Body of pancreas (tissue), 4 donors: ENCODE measurements at regions not wholly inside any gene's neighbourhood (a gene's known extent, or its start where the extent isn't known, plus 50 kb on each side); places are given as distances from the start of the nearest gene placed in this dataset.
"Not testable (repeated sequence)": the region's sequence is repeated elsewhere in the genome, so short reads cannot be mapped to it uniquely, and the experiment has no call there.

Source experiments
- ATAC-seq: fragments of 150-250 bp; one replicate; pipeline ENCODE4 v1.9.1; 2016
- DNase-seq, 4 donors: peaks; one replicate each; pipeline ENCODE4 v3.0.0-alpha.2; 2019
- H3K27ac ChIP-seq, 4 donors: fragments of 200-600 bp; sonication (generic); 1 replicate in 3 of 4; 2 replicates in 1 of 4; pipeline versions ENCODE4 v1.5.1 to v1.6.1; 2016 to 2019; ENCODE audit warnings: mild to moderate bottlenecking in 1 of 4, mixed read lengths in 1 of 4, moderate library complexity in 1 of 4
- H3K27me3 ChIP-seq, 2 donors: fragments of 200-600 bp; sonication (generic); one replicate each; pipeline ENCODE4 v1.6.0; 2016; ENCODE audit warnings: mild to moderate bottlenecking in 1 of 2
- H3K36me3 ChIP-seq, 2 donors: fragments of 200-600 bp; sonication (generic); replicated peaks in 1 of 2; 2 replicates each; pipeline ENCODE4 v1.5.1; 2016; ENCODE audit warnings: low read depth in 2 of 2; ENCODE audit not compliant: insufficient read depth in 1 of 2
- H3K4me1 ChIP-seq: fragments of 200-600 bp; sonication (generic); one replicate; pipeline ENCODE4 v1.6.0; 2016
- H3K4me3 ChIP-seq, 2 donors: fragments of 200-600 bp; sonication (generic); 1 replicate in 1 of 2; 2 replicates in 1 of 2; pipeline ENCODE4 v1.5.1; 2016 to 2019
- H3K9me3 ChIP-seq, 3 donors: fragments of 200-600 bp; sonication (generic); 1 replicate in 2 of 3; 2 replicates in 1 of 3; pipeline ENCODE4 v1.5.1; 2016
- CTCF ChIP-seq, 7 experiments: fragments of 450-650 bp in 4 of 7; fragments of 200-600 bp in 3 of 7; sonication (generic) in 3 of 7; IDR thresholded peaks; one replicate each; pipeline ENCODE4 v1.5.1; 2016 to 2019; ENCODE audit warnings: antibody characterized with exemption in 7 of 7
- POLR2A ChIP-seq, 3 donors: fragments of 450-650 bp; IDR thresholded peaks; one replicate each; pipeline ENCODE4 v1.6.1; 2016; ENCODE audit warnings: antibody characterized with exemption in 3 of 3, mild to moderate bottlenecking in 2 of 3
- WGBS, 2 donors: methylation state at CpG; one replicate each; pipeline ENCODE4 v1.1.5; 2017; 5-methylcytosine and 5-hydroxymethylcytosine counted together
- intact Hi-C: fragments of 100-400 bp; cut with DNase I; formaldehyde crosslinking; loops from one replicate; pipeline ENCODE4 v1.15.1; 2023

- 89 to 93% methylated on average over 3 to 13 of the region's 15 CpGs for WGBS, 2 donors
- H3K36me3 ChIP-seq = no peaks in the 10 kb centered on the region
- DNase-seq (no peak), ATAC-seq (no peak)
- no peak overlapping the region for H3K4me3 ChIP-seq
- H3K9me3 ChIP-seq = no peaks in the 10 kb centered on the region
- no peak overlapping the region for H3K27ac ChIP-seq
- H3K4me1 ChIP-seq = peaks cover 23% of the 10 kb centered on the region
- no peak for TF ChIP-seq POLR2A (IDR thresholded peaks at IDR 0.05)
- TF ChIP-seq CTCF (IDR thresholded peaks at IDR 0.05) = no peak
- intact Hi-C loops = no loop called here
- H3K27me3 ChIP-seq = no peaks in the 10 kb centered on the region
Measured at GRCh38 chr22:25393121-25393805, 171.2 kb upstream of the GRK3 start.

GRCh38 chr22:25395468-25395867 lies 169.0 kb upstream of the GRK3 start:
- Histone ChIP-seq H3K9me3 (no peaks in the 10 kb centered on the region), H3K36me3 (no peaks in the 10 kb centered on the region), H3K4me1 (peaks cover 14% of the 10 kb centered on the region), H3K27me3 (no peaks in the 10 kb centered on the region), H3K27ac (no peak overlapping the region), H3K4me3 (no peak overlapping the region)
- WGBS, 2 donors = 72% methylated on average over 8 of the region's 8 CpGs; no CpG with 5 or more reads in 1 of the 2 donors
- TF ChIP-seq POLR2A (IDR thresholded peaks at IDR 0.05) = no peak
- TF ChIP-seq CTCF (IDR thresholded peaks at IDR 0.05) = no peak
- intact Hi-C loops = no loop called here
- ATAC-seq = peak; percentile 20
- no peak for DNase-seq

DNA sequence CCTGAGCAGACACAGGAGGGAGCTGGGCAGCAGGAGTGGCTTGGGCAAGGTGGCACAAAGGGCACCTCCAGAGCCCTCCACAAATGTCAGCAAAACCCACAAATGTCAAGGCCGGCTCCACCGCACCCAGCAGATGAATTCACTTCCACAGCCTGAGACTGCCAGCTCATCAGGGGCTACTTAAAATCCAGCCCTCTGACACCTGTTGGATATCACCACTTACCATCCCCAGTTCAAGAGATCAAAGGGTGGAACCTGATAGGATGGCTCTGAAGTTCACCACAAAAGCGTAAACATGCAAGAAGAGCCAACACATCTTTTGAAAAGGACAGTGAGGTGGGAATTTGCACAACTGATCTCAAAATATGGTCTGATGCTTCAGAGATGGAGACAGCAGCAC lies 168.6 kb upstream of the GRK3 start:
- Histone ChIP-seq H3K4me3 (no peak overlapping the region), H3K9me3 (no peaks in the 10 kb centered on the region), H3K27me3 (no peaks in the 10 kb centered on the region), H3K27ac (no peak overlapping the region), H3K4me1 (peaks cover 14% of the 10 kb centered on the region), H3K36me3 (no peaks in the 10 kb centered on the region)
- ATAC-seq (no peak), DNase-seq (no peak)
- intact Hi-C loops = no loop called here
- 66 to 89% methylated on average over 1 to 3 of the region's 3 CpGs for WGBS, 2 donors
- no peak for TF ChIP-seq POLR2A (IDR thresholded peaks at IDR 0.05)
- no peak for TF ChIP-seq CTCF (IDR thresholded peaks at IDR 0.05)

- H3K36me3 ChIP-seq = no peaks in the 10 kb centered on the region
- H3K27ac ChIP-seq = no peak overlapping the region
Measured at GRCh38 chr22:25396615-25397200, 167.8 kb upstream of the GRK3 start.

GRCh38 chr22:25397616-25398015 lies 166.9 kb upstream of the GRK3 start:
- intact Hi-C loops = no loop called here
- no peak overlapping the region for H3K27ac ChIP-seq
- H3K4me1 ChIP-seq = peaks cover 30% of the 10 kb centered on the region

More at GRCh38 chr22:25396615-25397200, 167.8 kb upstream of the GRK3 start:
- Histone ChIP-seq H3K27me3 (no peaks in the 10 kb centered on the region), H3K4me3 (no peak overlapping the region), H3K9me3 (no peaks in the 10 kb centered on the region), H3K4me1 (peaks cover 21% of the 10 kb centered on the region)
- ATAC-seq = no peak
- TF ChIP-seq POLR2A (IDR thresholded peaks at IDR 0.05) = no peak
- intact Hi-C loops = no loop called here
- no peak for DNase-seq
- 67 to 71% methylated on average over 10 of the region's 10 CpGs for WGBS, 2 donors

DNA sequence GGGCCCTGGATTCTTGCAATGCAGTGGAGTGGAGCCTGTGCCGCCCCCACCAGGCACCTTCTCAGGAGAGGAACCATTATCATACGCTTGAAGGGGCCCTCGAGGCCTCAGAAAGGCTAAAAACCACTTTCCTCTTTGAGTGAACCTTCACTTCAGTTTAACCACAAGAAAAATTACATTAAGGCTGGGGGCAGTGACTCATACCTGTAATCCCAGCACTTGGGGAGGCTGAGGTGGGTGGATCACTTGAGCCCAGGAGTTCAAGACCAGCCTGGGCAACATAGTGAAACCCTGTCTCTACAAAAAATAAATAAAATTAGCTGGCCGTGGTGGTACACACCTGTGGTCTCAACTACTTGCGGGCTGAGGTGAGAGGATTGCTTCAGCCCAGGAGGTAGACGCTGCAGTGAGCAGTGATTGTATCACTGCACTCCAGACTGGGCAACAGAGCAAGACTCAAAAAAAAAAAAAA lies 165.8 kb upstream of the GRK3 start:
- H3K9me3 ChIP-seq, ATAC-seq, H3K27me3 ChIP-seq, intact Hi-C loops, H3K27ac ChIP-seq, H3K4me3 ChIP-seq, H3K36me3 ChIP-seq, DNase-seq: not testable (repeated sequence)
- 91 to 98% methylated on average over 4 to 6 of the region's 6 CpGs for WGBS, 2 donors
- peaks cover 40% of the 10 kb centered on the region for H3K4me1 ChIP-seq

More at GRCh38 chr22:25397616-25398015, 166.9 kb upstream of the GRK3 start:
- ATAC-seq (no peak), DNase-seq (no peak)
- WGBS, 2 donors = 68 to 76% methylated on average over 3 of the region's 3 CpGs
- Histone ChIP-seq H3K27me3 (no peaks in the 10 kb centered on the region), H3K4me3 (no peak overlapping the region), H3K9me3 (no peaks in the 10 kb centered on the region), H3K36me3 (no peaks in the 10 kb centered on the region)
- TF ChIP-seq POLR2A (IDR thresholded peaks at IDR 0.05) = no peak
- TF ChIP-seq CTCF (IDR thresholded peaks at IDR 0.05) = no peak
